Subcutaneous abdominal adipose tissue (tissue), 5 donors: ENCODE measurements at regions not wholly inside any gene's neighbourhood (a gene's known extent, or its start where the extent isn't known, plus 50 kb on each side); places are given as distances from the start of the nearest gene placed in this dataset.
"Not testable (repeated sequence)": the region's sequence is repeated elsewhere in the genome, so short reads cannot be mapped to it uniquely, and the experiment has no call there.

Experiments used
- H3K27ac ChIP-seq: one replicate; pipeline ENCODE4 v1.7.0; 2013; ENCODE audit warnings: low read depth, mild to moderate bottlenecking, inconsistent platforms, low read length, moderate library complexity
- H3K27me3 ChIP-seq, 5 donors: one replicate each; pipeline ENCODE4 v1.7.0; 2013; ENCODE audit warnings: low read length in 5 of 5, inconsistent platforms in 1 of 5; ENCODE audit not compliant: control insufficient read depth in 5 of 5, insufficient read depth in 4 of 5
- H3K36me3 ChIP-seq, 5 donors: one replicate each; pipeline ENCODE4 v1.7.0; 2013; ENCODE audit warnings: low read length in 5 of 5; ENCODE audit not compliant: control insufficient read depth in 5 of 5, insufficient read depth in 5 of 5
- H3K4me1 ChIP-seq, 5 donors: one replicate each; pipeline ENCODE4 v1.7.0; 2013; ENCODE audit warnings: low read length in 5 of 5, mild to moderate bottlenecking in 3 of 5, moderate library complexity in 1 of 5; ENCODE audit not compliant: control insufficient read depth in 5 of 5, insufficient read depth in 5 of 5
- H3K4me3 ChIP-seq, 5 donors: one replicate each; pipeline ENCODE4 v1.7.0; 2013; ENCODE audit warnings: low read length in 5 of 5, low read depth in 1 of 5
- H3K9ac ChIP-seq, 5 donors: one replicate each; pipeline ENCODE4 v1.7.0; 2013; ENCODE audit warnings: low read length in 5 of 5, mild to moderate bottlenecking in 4 of 5, moderate library complexity in 3 of 5
- H3K9me3 ChIP-seq, 5 donors: one replicate each; pipeline ENCODE4 v1.7.0; 2013; ENCODE audit warnings: low read length in 5 of 5; ENCODE audit not compliant: control insufficient read depth in 5 of 5
- donor health status: healthy.
- donor health status: healthy.
- donor health status: healthy.
- donor health status: healthy.
- donor health status: healthy.

- H3K4me3 ChIP-seq, result no peak overlapping the region
Measured at GRCh38 chr11:97621282-97621681, 1231.5 kb downstream of the JRKL start.

GRCh38 chr11:97622795-97623194 is 1233.0 kb downstream of the JRKL start:
- no peaks in the 10 kb centered on the region for H3K36me3 ChIP-seq
- H3K4me3 ChIP-seq, result no peak overlapping the region
- no peaks in the 10 kb centered on the region for H3K27me3 ChIP-seq
- H3K4me1 ChIP-seq, result no peaks in the 10 kb centered on the region
- H3K9ac ChIP-seq, result no peak overlapping the region
- no peaks in the 10 kb centered on the region for H3K9me3 ChIP-seq
- no peak overlapping the region for H3K27ac ChIP-seq

More at GRCh38 chr11:97621282-97621681, 1231.5 kb downstream of the JRKL start:
- H3K27ac ChIP-seq, result no peak overlapping the region
- no peaks in the 10 kb centered on the region for H3K4me1 ChIP-seq
- no peaks in the 10 kb centered on the region for H3K36me3 ChIP-seq
- no peak overlapping the region for H3K9ac ChIP-seq
- H3K27me3 ChIP-seq, result no peaks in the 10 kb centered on the region
- H3K9me3 ChIP-seq, result peaks cover 0 to 10% (median 6%) of the 10 kb centered on the region in 5 donors

DNA sequence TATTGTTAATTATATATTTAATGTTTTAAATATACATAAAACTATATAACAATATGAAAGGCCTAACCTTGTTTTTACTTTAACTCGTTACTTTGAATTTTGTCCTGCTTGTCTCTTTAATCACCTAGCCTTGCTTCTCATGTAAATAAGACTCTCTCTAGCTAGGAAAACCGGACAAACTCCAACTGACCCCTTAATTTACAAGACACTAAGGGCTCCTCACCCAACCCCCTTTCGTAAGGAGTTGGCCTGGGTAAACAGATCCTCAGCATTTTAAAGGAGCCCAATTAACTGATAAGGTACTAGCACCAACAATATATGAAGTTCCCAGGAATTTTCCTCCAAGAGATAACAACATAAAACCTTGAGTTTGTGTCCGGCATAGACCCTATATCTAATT is 1246.9 kb downstream of the JRKL start:
- not testable (repeated sequence) for H3K27me3 ChIP-seq, H3K4me1 ChIP-seq, H3K4me3 ChIP-seq, H3K9me3 ChIP-seq, H3K9ac ChIP-seq, H3K36me3 ChIP-seq, H3K27ac ChIP-seq

GRCh38 chr11:97637701-97638100 is 1247.9 kb downstream of the JRKL start:
- no peak overlapping the region for H3K9ac ChIP-seq
- no peaks in the 10 kb centered on the region for H3K36me3 ChIP-seq
- no peak overlapping the region for H3K27ac ChIP-seq
- no peaks in the 10 kb centered on the region for H3K9me3 ChIP-seq
- no peaks in the 10 kb centered on the region for H3K4me1 ChIP-seq
- H3K27me3 ChIP-seq, result no peaks in the 10 kb centered on the region
- no peak overlapping the region for H3K4me3 ChIP-seq

- no peak overlapping the region for H3K4me3 ChIP-seq
- H3K9me3 ChIP-seq, result no peaks in the 10 kb centered on the region
- H3K27me3 ChIP-seq, result no peaks in the 10 kb centered on the region
- no peak overlapping the region for H3K9ac ChIP-seq
- H3K27ac ChIP-seq, result no peak overlapping the region
- no peaks in the 10 kb centered on the region for H3K4me1 ChIP-seq
- no peaks in the 10 kb centered on the region for H3K36me3 ChIP-seq
Measured at GRCh38 chr11:97638641-97639224, 1248.9 kb downstream of the JRKL start.

DNA sequence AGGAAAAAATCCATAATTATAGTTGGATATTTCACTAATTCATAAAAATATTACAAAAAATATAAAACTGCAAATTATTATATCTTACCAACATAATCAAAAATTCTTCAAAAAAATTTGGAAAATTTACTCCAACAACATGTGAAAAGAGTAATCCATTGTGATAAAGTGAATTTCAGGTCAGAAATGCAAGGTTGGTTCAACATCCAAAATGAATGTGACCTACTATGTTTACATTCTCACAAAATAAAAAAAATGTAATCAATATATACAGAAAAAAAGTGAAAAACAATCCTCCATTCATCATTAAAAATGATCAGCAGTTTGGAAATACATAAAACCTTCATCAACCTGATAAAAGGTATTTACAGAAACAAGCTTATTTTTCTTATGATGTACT is 1252.2 kb downstream of the JRKL start:
- no peak overlapping the region for H3K27ac ChIP-seq
- no peaks in the 10 kb centered on the region for H3K9me3 ChIP-seq
- H3K4me3 ChIP-seq, result no peak overlapping the region
- no peak overlapping the region for H3K9ac ChIP-seq
- no peaks in the 10 kb centered on the region for H3K27me3 ChIP-seq
- no peaks in the 10 kb centered on the region for H3K4me1 ChIP-seq
- no peaks in the 10 kb centered on the region for H3K36me3 ChIP-seq

- Histone ChIP-seq H3K27ac (no peak overlapping the region), H3K9ac (no peak overlapping the region), H3K27me3 (no peaks in the 10 kb centered on the region), H3K4me1 (no peaks in the 10 kb centered on the region), H3K36me3 (no peaks in the 10 kb centered on the region), H3K9me3 (peaks cover 0 to 8% (median 0%) of the 10 kb centered on the region in 5 donors), H3K4me3 (no peak overlapping the region)
Measured at GRCh38 chr11:97645736-97646135, 1255.9 kb downstream of the JRKL start.

DNA sequence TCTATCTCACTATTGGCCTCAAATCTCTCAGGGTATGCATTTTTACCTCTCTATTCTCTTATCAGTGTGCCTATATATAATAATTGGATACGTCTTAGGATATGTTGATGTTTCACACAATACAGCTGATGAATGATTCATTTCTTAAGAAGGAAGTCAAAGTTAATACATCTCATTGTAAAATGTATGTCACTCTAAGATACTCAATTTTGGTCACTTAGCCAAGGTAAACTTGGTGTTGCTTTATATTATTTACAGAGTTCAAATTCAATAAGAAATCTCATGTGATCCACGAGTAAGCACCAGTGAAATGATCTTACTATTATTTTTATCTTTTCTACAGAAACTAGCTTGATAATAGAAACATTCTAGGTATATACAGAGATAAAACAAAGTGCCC is 1266.5 kb downstream of the JRKL start:
- no peak overlapping the region for H3K4me3 ChIP-seq
- H3K27ac ChIP-seq, result no peak overlapping the region
- peaks cover 0 to 3% (median 0%) of the 10 kb centered on the region in 5 donors for H3K9me3 ChIP-seq
- no peaks in the 10 kb centered on the region for H3K36me3 ChIP-seq
- no peak overlapping the region for H3K9ac ChIP-seq
- no peaks in the 10 kb centered on the region for H3K4me1 ChIP-seq
- H3K27me3 ChIP-seq, result no peaks in the 10 kb centered on the region

DNA sequence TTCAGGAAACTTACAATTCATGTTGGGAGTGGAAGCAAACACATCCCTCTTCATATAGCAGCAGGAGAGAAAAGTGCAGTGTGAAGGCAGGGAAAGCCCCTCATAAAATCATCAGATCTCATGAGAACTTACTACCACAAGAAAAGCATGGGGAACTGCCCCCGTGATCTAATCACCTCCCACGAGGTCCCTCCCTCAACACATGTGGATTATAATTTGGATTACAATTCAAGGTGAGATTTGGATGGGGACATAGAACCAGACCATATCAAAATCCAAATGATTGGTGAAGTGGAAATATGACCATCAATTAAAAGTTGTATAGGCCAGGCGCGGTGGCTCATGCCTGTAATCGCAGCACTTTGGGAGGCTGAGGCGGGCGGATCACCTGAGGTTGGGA is 1268.0 kb downstream of the JRKL start:
- H3K4me3 ChIP-seq, result no peak overlapping the region
- peaks cover 0 to 3% (median 0%) of the 10 kb centered on the region in 5 donors for H3K9me3 ChIP-seq
- no peak overlapping the region for H3K27ac ChIP-seq
- no peaks in the 10 kb centered on the region for H3K4me1 ChIP-seq
- H3K9ac ChIP-seq, result no peak overlapping the region
- no peaks in the 10 kb centered on the region for H3K27me3 ChIP-seq
- no peaks in the 10 kb centered on the region for H3K36me3 ChIP-seq

GRCh38 chr11:97667057-97667456 is 1277.2 kb downstream of the JRKL start:
- Histone ChIP-seq H3K9me3 (peaks cover 0 to 3% (median 0%) of the 10 kb centered on the region in 5 donors), H3K4me3 (no peak overlapping the region), H3K36me3 (no peaks in the 10 kb centered on the region), H3K9ac (no peak overlapping the region), H3K27me3 (no peaks in the 10 kb centered on the region), H3K4me1 (no peaks in the 10 kb centered on the region), H3K27ac (no peak overlapping the region)

DNA sequence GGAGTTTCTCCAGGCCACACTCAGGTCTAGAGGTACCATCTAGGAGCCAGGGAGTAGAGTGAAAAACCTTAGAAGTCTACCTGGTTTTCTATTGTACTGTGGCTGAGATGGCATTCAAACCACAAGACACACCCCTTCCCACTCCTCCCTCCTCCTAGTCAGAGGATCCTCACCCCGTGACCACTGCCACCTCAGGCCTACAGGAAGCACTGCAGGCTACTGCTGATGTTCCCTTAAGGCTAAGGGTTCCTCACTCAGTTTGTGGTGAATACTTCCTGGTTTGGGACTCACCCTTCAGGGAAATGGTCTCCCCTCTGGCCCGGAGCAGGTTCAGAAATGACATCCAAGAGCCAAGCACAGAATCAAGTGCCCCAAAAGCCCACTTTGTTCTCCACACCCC is 1293.9 kb downstream of the JRKL start:
- Histone ChIP-seq H3K4me3 (no peak overlapping the region), H3K27ac (no peak overlapping the region), H3K36me3 (no peaks in the 10 kb centered on the region), H3K9me3 (peaks cover 0 to 8% (median under 1%) of the 10 kb centered on the region in 5 donors), H3K9ac (no peak overlapping the region), H3K27me3 (no peaks in the 10 kb centered on the region), H3K4me1 (no peaks in the 10 kb centered on the region)
